GM21825 (cell line): ENCODE measurements at regions not wholly inside any gene's neighbourhood (a gene's known extent, or its start where the extent isn't known, plus 50 kb on each side); places are given as distances from the start of the nearest gene placed in this dataset.

Experiments
- ATAC-seq: cut with Tn5 transposase; IDR thresholded peaks from one replicate; pipeline ENCODE4 v1.9.1; 2021; ENCODE audit warnings: mild to moderate bottlenecking, moderate library complexity; ENCODE audit not compliant: unreplicated experiment

- no peak for ATAC-seq
These were observed 55.7 kb upstream of the PHACTR2 start for GRCh38 chr6:143621876-143622605.

- no peak for ATAC-seq
These were observed 56.4 kb upstream of the PHACTR2 start for GRCh38 chr6:143621159-143621873.

- ATAC-seq, result no peak
These were observed 57.3 kb upstream of the PHACTR2 start for GRCh38 chr6:143620447-143620846.

GRCh38 chr6:143619824-143620401 lies 57.9 kb upstream of the PHACTR2 start:
- no peak for ATAC-seq

- ATAC-seq, result no peak
These were observed 61.0 kb upstream of the PHACTR2 start for GRCh38 chr6:143616741-143617140.

- no peak for ATAC-seq
These were observed 62.0 kb upstream of the PHACTR2 start for GRCh38 chr6:143615785-143616184.

GRCh38 chr6:143614235-143614634 lies 63.5 kb upstream of the PHACTR2 start:
- no peak for ATAC-seq

GRCh38 chr6:143613749-143614148 lies 64.0 kb upstream of the PHACTR2 start:
- ATAC-seq, result no peak

GRCh38 chr6:143612186-143612585 lies 65.6 kb upstream of the PHACTR2 start:
- no peak for ATAC-seq

GRCh38 chr6:143611580-143611979 lies 66.2 kb upstream of the PHACTR2 start:
- no peak for ATAC-seq

- no peak for ATAC-seq
These were observed 67.8 kb upstream of the PHACTR2 start for GRCh38 chr6:143609972-143610371.

- ATAC-seq, result no peak
These were observed 68.3 kb upstream of the PHACTR2 start for GRCh38 chr6:143609501-143609900.

GRCh38 chr6:143608906-143609305 lies 68.9 kb upstream of the PHACTR2 start:
- ATAC-seq, result no peak

GRCh38 chr6:143607974-143608373 lies 69.8 kb upstream of the PHACTR2 start:
- no peak for ATAC-seq

- no peak for ATAC-seq
These were observed 70.6 kb upstream of the PHACTR2 start for GRCh38 chr6:143607168-143607567.

- no peak for ATAC-seq
These were observed 71.8 kb upstream of the PHACTR2 start for GRCh38 chr6:143605906-143606521.

- no peak for ATAC-seq
These were observed 74.3 kb upstream of the PHACTR2 start for GRCh38 chr6:143603455-143603854.

- no peak for ATAC-seq
These were observed 76.3 kb upstream of the PHACTR2 start for GRCh38 chr6:143601504-143601903.

GRCh38 chr6:143600821-143601220 lies 76.9 kb upstream of the PHACTR2 start:
- no peak for ATAC-seq

- ATAC-seq, result no peak
These were observed 79.2 kb upstream of the PHACTR2 start for GRCh38 chr6:143598466-143599080.

GRCh38 chr6:143596866-143597265 lies 80.9 kb upstream of the PHACTR2 start:
- no peak for ATAC-seq
